ENCODE measurements at regions not wholly inside any gene's neighbourhood (a gene's known extent, or its start where the extent isn't known, plus 50 kb on each side); places are given as distances from the start of the nearest gene placed in this dataset.

- TF ChIP-seq ZNF274 (IDR thresholded peaks at IDR 0.05; ENCODE audit: low read depth, low read length) = no peak
- TF ChIP-seq SUZ12 (IDR thresholded peaks at IDR 0.05; ENCODE audit: extremely low read depth, insufficient read depth, insufficient read length) = no peak
Measured at GRCh38 chr5:8953911-8954438, 591.9 kb downstream of the SEMA5A start.
